22Rv1 (cell line): ENCODE measurements at regions not wholly inside any gene's neighbourhood (a gene's known extent, or its start where the extent isn't known, plus 50 kb on each side); places are given as distances from the start of the nearest gene placed in this dataset.

ENCODE experiments used
- H3K27ac ChIP-seq: fragments of 450-650 bp; 2 replicates; pipeline ENCODE4 v1.5.1; 2017
- ZFX ChIP-seq: fragments of 450-650 bp; IDR thresholded peaks from 2 replicates; pipeline ENCODE4 v1.6.1; 2017; ENCODE audit warnings: antibody characterized with exemption, borderline replicate concordance
- TF ChIP-seq, protein P1 (sequence below): fragments of 450-650 bp; IDR thresholded peaks from 2 replicates; pipeline ENCODE4 v1.5.1; 2017; ENCODE audit warnings: mild to moderate bottlenecking

DNA sequence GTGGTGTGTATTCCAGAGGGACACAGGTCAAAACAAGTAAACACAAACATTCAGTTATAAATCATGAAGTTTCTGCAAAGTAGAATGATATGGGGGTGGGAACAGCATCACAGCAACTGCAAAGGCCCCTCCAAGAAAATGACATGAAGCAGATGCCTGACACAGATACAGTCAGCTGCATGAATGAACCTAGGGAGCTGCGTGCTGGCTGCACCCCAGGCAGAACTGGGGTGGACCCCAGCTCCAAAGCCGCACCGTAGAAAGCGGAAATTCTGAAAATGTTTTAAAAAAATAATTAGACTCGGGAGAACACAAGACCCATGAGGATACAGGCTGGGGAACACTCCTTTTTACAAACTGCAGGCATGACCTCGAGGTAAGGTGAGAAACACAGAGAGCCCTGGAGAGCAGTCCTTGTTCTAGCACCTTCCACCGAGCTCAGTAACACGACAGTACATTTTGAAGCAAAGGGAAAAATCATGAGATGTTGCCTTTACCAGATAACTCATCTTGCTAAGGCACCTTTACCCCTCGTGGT is 323.8 kb downstream of the SOX9 start:
- TF ChIP-seq ZFX: no peak
- TF ChIP-seq, protein P1, sequence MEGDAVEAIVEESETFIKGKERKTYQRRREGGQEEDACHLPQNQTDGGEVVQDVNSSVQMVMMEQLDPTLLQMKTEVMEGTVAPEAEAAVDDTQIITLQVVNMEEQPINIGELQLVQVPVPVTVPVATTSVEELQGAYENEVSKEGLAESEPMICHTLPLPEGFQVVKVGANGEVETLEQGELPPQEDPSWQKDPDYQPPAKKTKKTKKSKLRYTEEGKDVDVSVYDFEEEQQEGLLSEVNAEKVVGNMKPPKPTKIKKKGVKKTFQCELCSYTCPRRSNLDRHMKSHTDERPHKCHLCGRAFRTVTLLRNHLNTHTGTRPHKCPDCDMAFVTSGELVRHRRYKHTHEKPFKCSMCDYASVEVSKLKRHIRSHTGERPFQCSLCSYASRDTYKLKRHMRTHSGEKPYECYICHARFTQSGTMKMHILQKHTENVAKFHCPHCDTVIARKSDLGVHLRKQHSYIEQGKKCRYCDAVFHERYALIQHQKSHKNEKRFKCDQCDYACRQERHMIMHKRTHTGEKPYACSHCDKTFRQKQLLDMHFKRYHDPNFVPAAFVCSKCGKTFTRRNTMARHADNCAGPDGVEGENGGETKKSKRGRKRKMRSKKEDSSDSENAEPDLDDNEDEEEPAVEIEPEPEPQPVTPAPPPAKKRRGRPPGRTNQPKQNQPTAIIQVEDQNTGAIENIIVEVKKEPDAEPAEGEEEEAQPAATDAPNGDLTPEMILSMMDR: no peak
- H3K27ac ChIP-seq: no peak overlapping the region

DNA sequence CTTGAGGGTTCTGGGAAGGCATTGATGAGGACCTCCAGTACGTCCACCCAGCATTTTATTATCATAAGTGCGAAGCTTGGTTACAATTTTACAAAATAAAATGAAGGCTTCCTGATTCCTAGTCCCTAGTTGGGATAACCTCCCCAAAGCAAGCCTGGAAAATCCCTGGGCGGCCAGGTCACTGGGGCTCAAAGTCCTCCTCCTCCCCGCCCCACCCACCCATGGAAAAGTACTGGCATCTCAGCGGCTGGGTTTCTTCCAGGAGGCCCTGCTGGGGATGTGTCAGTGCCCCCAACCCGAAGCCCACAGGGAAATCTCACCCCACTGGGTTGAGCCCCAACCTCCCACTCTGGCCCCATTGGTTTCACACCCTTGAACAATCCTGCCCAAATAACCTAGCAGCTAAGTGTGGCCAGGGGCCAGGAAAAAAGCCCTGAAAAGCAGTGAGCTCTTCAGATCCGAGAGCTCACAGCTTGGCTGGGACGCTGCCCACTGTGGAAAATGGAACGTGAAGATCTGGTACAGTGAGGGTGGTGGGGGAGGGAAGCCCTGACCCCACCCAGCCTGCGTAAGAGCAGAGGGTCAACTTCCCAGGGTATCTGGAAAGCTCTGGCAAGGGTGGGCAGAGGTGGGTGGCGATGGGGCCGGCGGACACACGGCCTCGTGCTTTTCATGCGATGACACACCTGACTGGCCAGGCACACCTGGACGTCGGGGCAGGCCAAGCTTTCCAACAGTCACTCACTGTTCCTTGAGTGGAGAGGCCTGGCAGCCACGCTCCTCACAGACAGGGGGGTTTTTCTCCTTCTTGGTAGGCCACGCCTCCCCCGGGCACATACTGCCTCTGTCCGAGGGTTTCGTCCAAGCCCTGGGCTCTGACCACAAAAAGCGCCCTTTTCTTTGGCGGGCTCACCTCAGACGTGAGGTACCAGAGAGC is 324.5 kb downstream of the SOX9 start:
- TF ChIP-seq, protein P1: no peak
- TF ChIP-seq ZFX: no peak
- no peak overlapping the region for H3K27ac ChIP-seq

DNA sequence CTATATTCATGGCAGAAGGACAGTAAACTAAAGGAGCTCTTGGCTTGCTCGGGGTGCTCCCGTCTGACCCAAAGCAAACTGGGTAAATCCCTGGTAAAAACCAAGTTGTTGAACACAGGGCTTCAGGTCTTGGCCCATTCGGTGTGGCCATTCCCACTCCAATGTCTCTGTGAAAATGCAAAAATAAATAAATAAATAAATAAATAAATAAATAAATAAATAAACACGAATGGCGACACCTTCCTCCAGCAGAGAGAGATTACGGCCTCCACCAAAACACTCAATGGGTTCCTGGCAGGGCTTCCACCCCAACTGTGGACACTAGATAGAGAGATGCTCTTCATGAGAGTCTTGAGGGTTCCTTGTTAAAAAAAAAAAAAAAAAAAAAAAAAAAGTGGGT is 325.3 kb downstream of the SOX9 start:
- TF ChIP-seq ZFX: no peak
- TF ChIP-seq, protein P1: no peak
- no peak overlapping the region for H3K27ac ChIP-seq

DNA sequence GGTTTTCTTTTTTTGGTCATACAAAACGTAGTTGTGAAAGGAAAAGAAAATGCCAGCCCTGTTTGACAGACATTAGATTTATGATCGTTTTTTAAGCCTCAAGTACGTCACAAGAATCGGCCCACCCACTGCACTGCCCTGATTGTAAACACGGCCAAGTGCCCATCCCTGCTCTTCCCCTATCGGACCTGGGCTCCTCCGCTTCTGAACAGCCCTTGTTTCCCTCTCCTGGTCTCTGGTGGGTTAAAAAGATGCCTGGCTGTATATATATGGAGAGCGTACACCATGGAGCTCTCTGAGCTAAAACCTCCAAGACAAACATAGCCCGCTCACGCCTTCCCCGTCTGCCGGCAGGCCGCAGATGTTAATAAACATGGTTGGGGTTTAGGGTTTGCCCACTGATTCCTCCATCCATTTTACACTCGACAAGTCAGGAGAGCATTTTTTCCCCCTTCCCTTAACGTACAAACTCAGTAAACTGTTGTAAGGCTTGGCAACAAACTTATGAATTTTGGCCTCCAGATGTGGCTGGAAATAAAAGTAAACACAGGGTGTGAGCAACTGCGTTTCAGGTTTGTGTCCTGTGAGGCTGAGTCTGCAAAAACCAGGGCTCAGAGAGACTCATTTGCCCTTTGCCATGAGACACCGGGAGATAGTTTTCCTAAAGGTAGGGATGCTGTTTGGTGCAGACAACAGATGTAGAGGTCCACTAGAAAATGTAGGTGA is 325.9 kb downstream of the SOX9 start:
- H3K27ac ChIP-seq: no peak overlapping the region
- no peak for TF ChIP-seq ZFX
- TF ChIP-seq, protein P1: no peak

DNA sequence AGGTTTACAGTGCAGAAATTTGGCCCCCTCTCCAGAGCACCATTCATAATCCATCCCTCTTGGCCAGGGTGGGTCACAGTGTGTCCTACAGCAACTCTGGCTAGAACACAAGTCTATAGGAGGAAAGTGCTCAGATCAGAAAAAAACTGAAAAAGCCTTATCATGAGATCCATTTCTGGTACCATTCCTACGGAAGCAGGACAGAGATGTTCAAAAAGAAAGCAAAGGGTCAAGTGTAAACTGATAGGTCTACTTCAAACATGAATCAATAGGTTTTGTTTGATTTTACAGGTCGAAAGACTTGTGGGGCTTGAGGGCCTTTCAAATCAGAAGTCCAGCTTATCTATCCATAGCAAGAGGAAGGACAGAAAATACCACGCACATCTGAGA is 326.4 kb downstream of the SOX9 start:
- no peak overlapping the region for H3K27ac ChIP-seq
- TF ChIP-seq, protein P1: no peak
- no peak for TF ChIP-seq ZFX

DNA sequence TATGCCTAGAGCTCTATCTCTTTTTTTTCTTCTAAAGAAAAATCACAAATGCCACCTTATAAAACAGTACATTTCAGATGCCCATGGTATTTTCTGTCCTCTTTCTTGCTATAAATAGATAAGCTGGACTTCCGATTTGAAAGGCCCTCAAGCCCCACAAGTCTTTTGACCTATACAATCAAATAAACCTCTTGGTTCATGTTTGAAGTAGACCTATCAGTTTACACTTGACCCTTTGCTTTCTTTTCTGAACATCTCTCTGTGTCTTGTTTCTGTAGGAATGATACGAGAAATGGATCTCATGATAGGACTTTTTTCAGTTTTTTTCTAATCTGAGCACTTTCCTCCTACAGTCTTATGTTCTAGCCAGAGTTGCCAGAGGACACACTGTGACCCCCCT is 327.2 kb downstream of the SOX9 start:
- TF ChIP-seq ZFX: no peak
- TF ChIP-seq, protein P1: no peak
- H3K27ac ChIP-seq: no peak overlapping the region
